Activated naive CD8-positive, alpha-beta T cell treated with anti-CD3 and anti-CD28 coated beads, Interleukin-2, amount 50 U/mL, for 24 hours (primary cell): ENCODE measurements at regions not wholly inside any gene's neighbourhood (a gene's known extent, or its start where the extent isn't known, plus 50 kb on each side); places are given as distances from the start of the nearest gene placed in this dataset.

ENCODE experiments used
- ATAC-seq: fragments of 150-1000 bp; cut with Tn5 transposase; one replicate; pipeline ENCODE4 v1.10.0; 2021
- DNase-seq: peaks from one replicate; pipeline ENCODE4 v3.0.0; 2021
- H3K27ac Mint-ChIP-seq: one replicate; pipeline ENCODE4 v1.8.0; 2021; ENCODE audit warnings: mild to moderate bottlenecking, mixed read lengths
- H3K27me3 Mint-ChIP-seq: one replicate; pipeline ENCODE4 v1.8.0; 2021; ENCODE audit warnings: mixed read lengths
- H3K36me3 Mint-ChIP-seq: one replicate; pipeline ENCODE4 v1.8.0; 2021; ENCODE audit warnings: low read depth, mixed read lengths
- H3K4me1 Mint-ChIP-seq: one replicate; pipeline ENCODE4 v1.8.0; 2021; ENCODE audit warnings: mixed read lengths
- H3K4me3 Mint-ChIP-seq: one replicate; pipeline ENCODE4 v1.8.0; 2021; ENCODE audit warnings: mild to moderate bottlenecking, moderate library complexity, mixed read lengths
- H3K9me3 Mint-ChIP-seq: one replicate; pipeline ENCODE4 v1.8.0; 2021; ENCODE audit warnings: mixed read lengths

DNA sequence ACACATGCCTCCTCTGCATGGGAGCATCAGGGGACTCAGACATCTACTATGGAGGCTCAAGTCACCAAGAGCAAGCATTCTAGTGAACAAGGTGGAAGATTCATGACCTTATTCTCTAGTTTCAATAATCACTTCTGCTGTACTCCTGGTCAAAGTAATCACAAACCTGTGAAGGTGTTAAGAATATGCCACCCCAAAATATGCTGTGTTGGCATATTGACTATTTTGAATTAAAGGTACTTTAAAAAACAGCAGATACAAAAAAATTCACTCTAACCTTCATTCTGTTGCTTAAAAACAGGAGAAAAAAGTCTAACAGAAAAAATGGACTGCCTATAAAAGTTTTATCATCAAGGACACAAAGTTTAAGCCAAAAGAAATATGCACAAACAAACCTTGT is 607.8 kb upstream of the TYRP1 start:
- H3K4me3 Mint-ChIP-seq = no peak overlapping the region
- no peaks in the 10 kb centered on the region for H3K27me3 Mint-ChIP-seq
- peaks cover 47% of the 10 kb centered on the region for H3K9me3 Mint-ChIP-seq
- no peak for ATAC-seq
- no peak overlapping the region for H3K27ac Mint-ChIP-seq
- no peaks in the 10 kb centered on the region for H3K4me1 Mint-ChIP-seq
- no peak for DNase-seq
- H3K36me3 Mint-ChIP-seq = no peaks in the 10 kb centered on the region

DNA sequence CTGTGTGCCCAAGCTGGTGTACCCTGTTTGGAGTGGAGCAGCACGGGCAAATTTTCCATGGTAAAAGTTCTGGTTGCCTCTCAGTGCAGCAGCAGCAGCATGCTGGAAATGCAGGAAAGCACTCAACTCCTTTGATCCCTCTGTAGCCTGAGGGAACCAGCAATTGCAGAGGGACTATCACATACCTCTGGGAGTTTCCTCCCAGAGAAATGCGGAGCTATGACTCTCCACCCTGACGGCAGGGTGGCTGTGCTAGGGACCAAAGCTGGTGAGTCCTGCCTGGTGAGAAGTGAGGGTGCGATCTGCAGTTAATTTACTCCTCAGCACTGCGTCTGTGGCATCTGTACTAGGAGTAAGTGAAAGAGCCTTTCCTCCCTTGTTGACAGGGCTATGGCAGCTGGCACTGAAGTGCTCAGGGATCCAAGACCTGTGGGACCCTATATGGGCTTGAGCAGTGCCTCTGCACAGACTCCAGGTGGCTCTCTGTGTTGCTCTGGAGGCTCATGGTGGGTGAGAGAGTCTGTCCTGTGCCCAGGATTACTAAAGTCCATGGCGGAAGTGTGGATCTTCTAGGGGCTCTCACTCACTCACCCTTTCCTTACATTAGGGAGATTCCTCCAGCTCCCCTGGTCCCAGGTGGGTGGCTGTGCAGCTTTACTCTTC is 601.2 kb upstream of the TYRP1 start:
- no peak overlapping the region for H3K4me3 Mint-ChIP-seq
- no peaks in the 10 kb centered on the region for H3K4me1 Mint-ChIP-seq
- peaks cover 36% of the 10 kb centered on the region for H3K9me3 Mint-ChIP-seq

DNA sequence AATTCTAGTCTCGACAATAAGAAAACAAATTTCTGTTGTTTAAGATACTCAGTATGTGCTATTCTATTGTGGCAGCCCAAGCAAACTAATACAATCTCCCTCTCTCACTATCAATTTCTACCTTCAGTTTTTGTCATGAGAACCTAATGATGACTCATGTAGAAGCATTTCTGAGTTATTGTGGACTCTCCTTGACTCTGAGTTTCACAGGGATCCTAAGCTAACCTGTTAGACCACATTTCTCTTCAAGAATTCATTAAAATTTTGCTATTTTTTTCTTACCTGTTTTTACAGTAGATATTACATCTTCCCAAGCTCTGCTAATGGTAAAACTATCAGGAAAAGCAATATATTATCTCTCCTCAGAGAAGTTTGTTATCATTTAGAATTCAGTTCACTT is 599.1 kb upstream of the TYRP1 start:
- DNase-seq (no peak), ATAC-seq (no peak)
- H3K36me3 Mint-ChIP-seq = no peaks in the 10 kb centered on the region
- H3K4me3 Mint-ChIP-seq = no peak overlapping the region
- H3K27ac Mint-ChIP-seq = no peak overlapping the region
- no peaks in the 10 kb centered on the region for H3K27me3 Mint-ChIP-seq
- no peaks in the 10 kb centered on the region for H3K4me1 Mint-ChIP-seq
- peaks cover 31% of the 10 kb centered on the region for H3K9me3 Mint-ChIP-seq

More for the DNA sequence above, 601.2 kb upstream of the TYRP1 start:
- H3K27me3 Mint-ChIP-seq = no peaks in the 10 kb centered on the region
- no peaks in the 10 kb centered on the region for H3K36me3 Mint-ChIP-seq
- DNase-seq (no peak), ATAC-seq (no peak)
- H3K27ac Mint-ChIP-seq = no peak overlapping the region

DNA sequence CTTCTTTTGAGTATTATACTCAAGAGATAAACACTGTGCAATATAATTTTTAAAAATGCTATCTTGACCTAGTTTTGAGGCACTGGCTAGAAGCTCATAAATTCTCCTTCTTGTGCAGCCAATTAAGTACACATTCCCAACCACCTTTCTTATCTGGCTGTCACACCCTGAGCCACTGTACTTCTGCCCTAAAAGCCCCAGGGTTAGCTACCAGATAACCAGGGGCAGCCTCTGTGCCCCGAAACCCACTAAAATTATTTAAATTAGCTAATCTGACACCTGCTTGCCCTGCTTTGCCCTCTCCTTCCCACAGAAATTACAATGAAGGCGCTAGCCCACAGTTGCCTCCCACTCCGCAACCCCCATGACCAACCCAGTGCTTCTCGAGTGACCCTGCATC is 597.3 kb upstream of the TYRP1 start:
- no peak for ATAC-seq
- no peaks in the 10 kb centered on the region for H3K27me3 Mint-ChIP-seq

DNA sequence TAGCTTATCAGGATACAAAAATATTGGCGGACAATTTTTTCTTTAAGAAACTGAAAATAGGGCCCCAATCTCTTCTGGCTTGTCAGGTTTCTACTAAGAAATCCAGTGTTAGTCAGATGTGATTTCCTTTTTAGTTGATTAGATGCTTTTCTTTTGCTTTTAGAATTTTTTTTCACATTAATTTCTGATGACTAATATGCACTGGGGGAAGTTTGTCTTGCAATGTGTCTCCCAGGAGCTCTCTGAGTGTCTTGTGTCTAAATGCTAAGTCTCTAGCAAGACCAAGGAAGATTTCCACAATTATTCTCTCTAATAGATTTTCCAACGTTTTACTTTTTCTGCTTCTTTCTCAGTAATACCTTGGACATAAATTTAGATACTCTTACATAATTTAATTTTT is 559.8 kb upstream of the TYRP1 start:
- H3K4me3 Mint-ChIP-seq = no peak overlapping the region
- DNase-seq = no peak
- peaks cover 27% of the 10 kb centered on the region for H3K9me3 Mint-ChIP-seq
- H3K36me3 Mint-ChIP-seq = no peaks in the 10 kb centered on the region
- no peak for ATAC-seq
- H3K27me3 Mint-ChIP-seq = no peaks in the 10 kb centered on the region
- H3K4me1 Mint-ChIP-seq = no peaks in the 10 kb centered on the region
- no peak overlapping the region for H3K27ac Mint-ChIP-seq

More for the DNA sequence above, 597.3 kb upstream of the TYRP1 start:
- Mint-ChIP-seq H3K27ac (no peak overlapping the region), H3K4me1 (no peaks in the 10 kb centered on the region), H3K4me3 (no peak overlapping the region), H3K9me3 (peaks cover 20% of the 10 kb centered on the region), H3K36me3 (no peaks in the 10 kb centered on the region)
- DNase-seq = no peak

DNA sequence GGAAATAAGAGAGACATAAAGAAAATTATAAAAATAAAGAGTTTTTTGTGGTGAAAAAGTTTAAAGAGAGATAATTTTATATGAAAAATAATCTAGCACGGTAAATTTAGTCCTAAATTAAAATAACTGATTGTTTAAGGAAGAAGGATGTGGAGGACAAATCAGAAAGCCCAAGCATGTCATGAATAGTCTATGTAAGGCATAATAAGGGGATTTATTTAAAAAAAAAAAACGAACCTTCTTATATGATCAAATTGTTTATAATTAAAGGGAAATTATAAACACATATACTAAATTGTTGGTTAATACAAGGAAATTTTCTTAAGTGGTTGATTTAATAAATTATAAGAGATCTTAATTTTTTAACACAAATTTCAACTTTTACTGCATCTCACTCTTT is 551.8 kb upstream of the TYRP1 start:
- H3K27ac Mint-ChIP-seq = no peak overlapping the region
- ATAC-seq (no peak), DNase-seq (no peak)
- no peaks in the 10 kb centered on the region for H3K36me3 Mint-ChIP-seq
- no peaks in the 10 kb centered on the region for H3K27me3 Mint-ChIP-seq
- H3K9me3 Mint-ChIP-seq = peaks cover 23% of the 10 kb centered on the region
- H3K4me3 Mint-ChIP-seq = no peak overlapping the region
- no peaks in the 10 kb centered on the region for H3K4me1 Mint-ChIP-seq

DNA sequence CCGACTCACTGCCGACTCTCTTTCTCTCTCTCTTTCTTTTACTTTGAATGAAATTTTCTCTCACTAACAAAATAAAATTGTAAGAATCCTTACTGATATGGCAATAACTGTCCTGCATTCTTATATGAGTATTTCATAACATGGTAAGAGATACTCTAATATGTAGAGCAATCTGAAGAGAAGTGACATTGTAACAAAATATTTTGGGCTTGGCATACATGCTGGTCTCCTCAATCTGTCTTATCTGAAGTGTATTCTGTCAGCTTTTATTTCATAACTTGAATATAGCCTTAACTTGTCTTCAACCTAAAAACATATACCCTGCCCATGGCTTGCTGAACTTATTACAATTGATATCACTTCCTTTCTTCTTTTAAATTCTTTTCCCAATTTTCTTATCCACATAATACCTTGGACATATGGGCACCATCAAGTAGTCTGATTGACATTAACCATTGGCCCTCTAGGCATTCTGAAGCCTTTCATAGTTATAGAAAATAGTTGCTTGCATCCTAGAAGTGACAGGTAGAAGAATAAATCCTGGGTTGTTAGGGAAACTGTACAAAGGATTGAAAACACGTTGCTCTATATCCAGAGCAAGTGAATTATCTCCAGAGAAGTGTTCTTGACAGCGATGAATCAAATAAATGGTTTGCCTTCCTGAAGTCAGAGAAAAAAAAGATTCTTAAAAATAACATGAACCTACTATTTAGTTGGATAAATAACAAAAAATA is 537.6 kb upstream of the TYRP1 start:
- DNase-seq = no peak
- Mint-ChIP-seq H3K9me3 (peaks cover 4% of the 10 kb centered on the region), H3K4me3 (no peak overlapping the region), H3K27ac (no peak overlapping the region), H3K4me1 (no peaks in the 10 kb centered on the region), H3K27me3 (no peaks in the 10 kb centered on the region), H3K36me3 (no peaks in the 10 kb centered on the region)
- no peak for ATAC-seq

DNA sequence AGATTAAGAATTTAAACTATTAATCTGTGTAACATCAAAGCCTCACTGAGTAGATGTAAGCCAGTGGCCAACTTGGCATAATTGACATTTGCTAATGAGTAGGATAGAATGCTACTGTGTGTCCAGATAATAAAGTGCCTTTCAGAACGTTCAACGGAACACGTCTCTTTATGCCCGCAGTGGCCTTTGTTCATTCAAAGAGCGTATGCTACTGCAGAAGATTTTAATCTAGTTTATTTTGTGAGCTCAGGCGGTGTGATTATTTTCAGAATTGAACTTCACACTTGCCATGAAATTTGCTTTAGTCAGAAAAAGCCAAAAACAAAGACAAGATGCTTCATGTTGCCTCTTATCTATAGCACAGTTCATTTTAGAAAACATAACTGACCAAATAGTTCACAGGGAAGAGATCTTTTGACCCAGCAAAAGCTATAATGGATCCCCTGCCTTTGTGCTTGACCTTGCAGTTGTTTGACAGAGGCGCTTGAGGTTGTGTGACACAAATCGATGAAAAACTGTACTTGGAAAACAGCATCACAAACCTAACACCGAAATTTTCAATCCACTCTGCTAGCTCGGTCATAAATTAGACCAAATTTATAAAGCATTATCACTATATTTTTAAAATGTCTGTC is 530.9 kb upstream of the TYRP1 start:
- Mint-ChIP-seq H3K27me3 (no peaks in the 10 kb centered on the region), H3K9me3 (no peaks in the 10 kb centered on the region), H3K27ac (no peak overlapping the region), H3K4me1 (no peaks in the 10 kb centered on the region), H3K4me3 (no peak overlapping the region), H3K36me3 (no peaks in the 10 kb centered on the region)
- ATAC-seq = no peak
- no peak for DNase-seq

DNA sequence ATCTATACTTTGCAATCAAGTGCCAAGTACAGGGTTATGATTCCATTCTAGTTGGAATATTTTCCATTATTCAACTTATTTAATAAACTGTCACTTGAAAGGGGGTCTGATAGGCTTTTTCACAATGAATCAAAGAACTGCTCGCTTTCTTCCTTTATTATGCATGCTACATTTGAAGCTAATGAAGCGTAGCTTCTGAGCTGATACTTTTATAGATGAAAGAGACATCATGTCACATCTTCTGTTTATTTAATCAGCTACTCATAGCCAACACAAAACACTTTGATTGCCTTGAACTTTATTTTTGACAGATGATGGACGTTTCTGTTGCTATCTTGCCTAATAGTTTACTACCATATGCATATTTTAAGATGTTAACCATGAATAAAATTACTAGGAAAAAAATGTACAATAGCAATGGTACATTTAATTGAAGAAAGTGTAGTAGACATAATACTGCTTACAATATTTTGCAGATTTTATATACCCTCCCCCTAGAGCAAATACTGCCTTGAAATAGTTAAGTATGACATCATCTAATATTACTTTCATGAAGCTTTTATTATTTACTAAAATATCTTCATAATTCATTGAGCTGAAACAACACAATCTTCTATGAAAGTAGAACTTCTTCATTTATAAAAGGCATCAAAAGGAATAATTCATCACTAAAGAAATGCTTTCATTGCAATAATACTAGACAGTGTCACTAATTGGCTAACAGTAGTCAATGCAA is 529.3 kb upstream of the TYRP1 start:
- Mint-ChIP-seq H3K9me3 (no peaks in the 10 kb centered on the region), H3K27ac (no peak overlapping the region), H3K36me3 (no peaks in the 10 kb centered on the region), H3K4me3 (no peak overlapping the region), H3K4me1 (no peaks in the 10 kb centered on the region), H3K27me3 (no peaks in the 10 kb centered on the region)
- DNase-seq = no peak
- no peak for ATAC-seq

DNA sequence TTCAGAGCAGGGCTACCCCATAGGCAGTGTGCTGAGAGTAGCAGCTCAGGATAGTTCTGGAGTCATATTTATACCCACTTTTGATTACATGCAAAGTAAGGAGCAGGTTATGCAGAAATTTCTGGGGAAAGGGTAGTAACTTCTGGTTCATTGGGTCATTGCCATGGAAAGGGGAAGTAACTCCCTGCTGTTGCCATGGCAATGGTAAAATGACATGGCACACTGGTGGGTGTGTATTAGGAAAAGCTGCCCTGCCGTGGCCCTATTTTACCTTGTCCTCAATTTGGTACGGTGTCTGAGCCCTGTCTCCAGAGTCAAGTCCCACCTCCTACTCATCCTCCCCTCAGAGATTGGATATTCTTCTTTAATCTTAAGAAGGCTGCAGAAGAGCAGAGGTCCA is 526.7 kb upstream of the TYRP1 start:
- no peaks in the 10 kb centered on the region for H3K9me3 Mint-ChIP-seq
- H3K4me3 Mint-ChIP-seq = no peak overlapping the region
- H3K27ac Mint-ChIP-seq = no peak overlapping the region
- ATAC-seq (no peak), DNase-seq (no peak)
- H3K27me3 Mint-ChIP-seq = no peaks in the 10 kb centered on the region
- H3K36me3 Mint-ChIP-seq = no peaks in the 10 kb centered on the region
- H3K4me1 Mint-ChIP-seq = no peaks in the 10 kb centered on the region

DNA sequence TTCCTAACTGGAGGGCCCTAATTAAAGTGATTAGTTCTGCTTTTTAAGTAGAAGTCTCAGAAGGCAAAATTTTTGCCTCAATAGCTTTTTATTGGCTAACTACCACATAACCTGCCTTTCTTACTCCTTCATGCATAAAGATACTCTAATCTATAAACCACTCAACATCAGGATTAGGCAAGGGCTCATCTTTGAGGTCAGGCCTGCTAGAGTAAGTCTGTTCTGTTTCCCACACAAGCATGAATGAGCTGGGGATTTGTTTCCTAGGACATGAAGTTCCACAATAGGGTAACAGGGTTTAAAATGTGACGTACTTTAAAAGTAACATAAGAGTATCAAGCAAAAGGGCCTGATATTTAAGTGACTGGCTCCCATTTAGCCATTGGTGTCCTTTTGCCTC is 522.7 kb upstream of the TYRP1 start:
- H3K9me3 Mint-ChIP-seq = no peaks in the 10 kb centered on the region
- no peaks in the 10 kb centered on the region for H3K27me3 Mint-ChIP-seq
- no peak overlapping the region for H3K27ac Mint-ChIP-seq
- no peaks in the 10 kb centered on the region for H3K4me1 Mint-ChIP-seq
- H3K36me3 Mint-ChIP-seq = no peaks in the 10 kb centered on the region
- H3K4me3 Mint-ChIP-seq = no peak overlapping the region
- DNase-seq (no peak), ATAC-seq (no peak)

DNA sequence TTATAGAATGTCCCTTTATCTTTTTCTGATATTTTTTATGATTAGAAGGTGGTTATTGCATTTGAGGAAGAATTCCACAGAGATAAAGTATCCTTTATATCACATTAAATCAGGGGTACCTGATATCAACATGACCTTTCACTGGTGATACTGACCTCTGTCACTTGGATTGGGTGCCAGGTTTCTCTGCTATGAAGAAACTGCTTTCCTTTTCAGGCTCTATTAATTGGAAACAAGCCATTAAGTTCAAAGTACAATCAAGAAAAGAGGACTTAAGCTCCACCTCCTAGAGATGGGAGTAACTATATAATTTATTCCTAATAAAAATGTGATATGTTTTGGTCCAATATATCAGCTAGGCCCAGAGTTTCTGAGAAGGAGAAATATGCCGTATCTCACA is 514.6 kb upstream of the TYRP1 start:
- Mint-ChIP-seq H3K27ac (no peak overlapping the region), H3K4me3 (no peak overlapping the region), H3K27me3 (no peaks in the 10 kb centered on the region), H3K4me1 (no peaks in the 10 kb centered on the region), H3K9me3 (peaks cover 9% of the 10 kb centered on the region), H3K36me3 (no peaks in the 10 kb centered on the region)
- DNase-seq = no peak
- ATAC-seq = no peak

DNA sequence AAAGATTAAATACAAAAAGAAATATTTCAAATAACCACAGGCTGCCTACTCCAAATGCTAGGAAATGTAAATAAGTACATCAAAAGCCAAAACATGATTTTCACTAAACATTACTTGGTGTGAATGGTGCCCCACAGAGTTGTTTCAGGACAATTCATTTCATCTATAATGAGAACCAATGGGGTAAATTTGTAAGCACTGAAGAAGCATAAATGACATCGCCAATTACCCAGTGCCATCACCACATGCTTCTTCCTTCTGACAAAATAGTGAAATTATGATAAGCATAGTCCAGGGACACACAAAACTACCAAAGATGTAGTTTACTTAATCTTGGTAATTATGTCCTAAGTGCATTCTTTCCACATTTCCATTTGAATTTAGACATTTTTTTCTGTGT is 510.4 kb upstream of the TYRP1 start:
- no peaks in the 10 kb centered on the region for H3K27me3 Mint-ChIP-seq
- ATAC-seq (no peak), DNase-seq (no peak)
- peaks cover 14% of the 10 kb centered on the region for H3K9me3 Mint-ChIP-seq
- H3K27ac Mint-ChIP-seq = no peak overlapping the region
- H3K4me1 Mint-ChIP-seq = no peaks in the 10 kb centered on the region
- H3K36me3 Mint-ChIP-seq = no peaks in the 10 kb centered on the region
- no peak overlapping the region for H3K4me3 Mint-ChIP-seq

DNA sequence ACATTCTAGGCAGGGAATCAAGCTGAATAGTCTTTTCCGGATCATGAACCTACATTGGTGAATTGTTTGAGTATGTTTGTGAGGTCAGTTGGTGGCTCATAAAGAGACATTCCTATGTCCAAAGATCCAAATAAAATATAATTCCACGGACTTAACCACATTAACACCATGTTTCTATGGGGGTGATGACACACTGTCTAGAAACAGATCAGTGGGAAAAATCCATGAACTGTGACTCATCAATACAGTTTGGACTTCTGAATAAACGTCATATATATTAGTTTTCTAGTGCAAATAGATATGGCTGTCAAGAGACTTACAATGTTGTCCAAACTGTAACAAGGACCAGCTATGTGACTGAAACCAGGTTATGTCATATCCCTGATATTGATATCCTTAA is 509.9 kb upstream of the TYRP1 start:
- Mint-ChIP-seq H3K27ac (no peak overlapping the region), H3K4me3 (no peak overlapping the region), H3K4me1 (no peaks in the 10 kb centered on the region), H3K36me3 (no peaks in the 10 kb centered on the region), H3K27me3 (no peaks in the 10 kb centered on the region), H3K9me3 (peaks cover 14% of the 10 kb centered on the region)
- DNase-seq = no peak
- no peak for ATAC-seq

DNA sequence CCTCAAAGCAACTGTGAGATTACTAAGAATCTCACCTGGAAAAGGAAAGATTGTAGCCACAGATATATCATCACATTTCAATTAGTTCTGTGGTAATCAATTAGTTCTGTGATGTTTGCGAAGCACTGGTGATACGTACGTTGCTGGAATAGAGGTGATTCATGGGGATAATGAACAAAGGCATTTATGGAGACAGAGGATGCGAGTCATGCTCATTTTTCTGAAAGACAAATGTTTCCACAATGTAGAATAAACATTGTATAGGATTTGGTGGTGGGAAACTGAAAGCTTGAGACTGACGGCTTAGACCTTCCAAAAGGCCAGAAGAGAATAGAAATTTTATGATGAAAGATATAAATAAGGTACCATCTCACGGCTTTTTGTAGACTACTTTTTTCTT is 507.3 kb upstream of the TYRP1 start:
- Mint-ChIP-seq H3K9me3 (peaks cover 9% of the 10 kb centered on the region), H3K4me1 (no peaks in the 10 kb centered on the region), H3K36me3 (no peaks in the 10 kb centered on the region), H3K27ac (no peak overlapping the region), H3K4me3 (no peak overlapping the region), H3K27me3 (no peaks in the 10 kb centered on the region)
- DNase-seq (no peak), ATAC-seq (no peak)
